Esophagus muscularis mucosa (tissue), 4 donors: ENCODE measurements at regions not wholly inside any gene's neighbourhood (a gene's known extent, or its start where the extent isn't known, plus 50 kb on each side); places are given as distances from the start of the nearest gene placed in this dataset.

Source experiments
- EP300 ChIP-seq: sonication (generic); formaldehyde crosslinking; IDR thresholded peaks from one replicate; pipeline ENCODE4 v1.6.1; 2017; ENCODE audit warnings: antibody characterized with exemption
- POLR2AphosphoS5 ChIP-seq, 2 donors: sonication (generic); formaldehyde crosslinking; IDR thresholded peaks; one replicate each; pipeline ENCODE4 v1.6.1; 2017; ENCODE audit warnings: antibody characterized with exemption in 2 of 2
- TF ChIP-seq, protein P1 (sequence below), 3 experiments: fragments of 200-600 bp in 2 of 3; fragments of 450-650 bp in 1 of 3; sonication (generic) in 2 of 3; IDR thresholded peaks; one replicate each; pipeline ENCODE4 v1.5.1; 2017 to 2019; ENCODE audit warnings: antibody characterized with exemption in 3 of 3, mild to moderate bottlenecking in 2 of 3, moderate library complexity in 1 of 3

DNA sequence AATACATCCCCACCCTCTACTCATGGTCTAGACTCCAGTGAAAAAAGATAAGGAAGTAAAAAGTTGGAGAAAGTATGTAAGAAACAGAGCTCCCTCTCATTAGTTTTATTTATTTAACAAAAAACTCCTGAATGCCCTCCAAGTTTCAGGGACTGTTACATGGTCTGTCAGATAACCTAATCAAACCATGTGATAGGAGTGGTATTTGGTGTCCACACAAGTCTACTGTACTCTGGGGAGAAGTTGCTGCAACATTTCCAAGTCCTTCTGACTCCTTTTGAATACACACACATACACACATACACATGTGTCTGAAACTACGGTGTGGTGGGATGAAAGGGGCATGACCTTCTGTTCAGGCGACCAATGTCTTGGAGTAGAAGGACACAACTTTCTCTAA is 320.0 kb downstream of the ADGRG6 start:
- TF ChIP-seq, protein P1, sequence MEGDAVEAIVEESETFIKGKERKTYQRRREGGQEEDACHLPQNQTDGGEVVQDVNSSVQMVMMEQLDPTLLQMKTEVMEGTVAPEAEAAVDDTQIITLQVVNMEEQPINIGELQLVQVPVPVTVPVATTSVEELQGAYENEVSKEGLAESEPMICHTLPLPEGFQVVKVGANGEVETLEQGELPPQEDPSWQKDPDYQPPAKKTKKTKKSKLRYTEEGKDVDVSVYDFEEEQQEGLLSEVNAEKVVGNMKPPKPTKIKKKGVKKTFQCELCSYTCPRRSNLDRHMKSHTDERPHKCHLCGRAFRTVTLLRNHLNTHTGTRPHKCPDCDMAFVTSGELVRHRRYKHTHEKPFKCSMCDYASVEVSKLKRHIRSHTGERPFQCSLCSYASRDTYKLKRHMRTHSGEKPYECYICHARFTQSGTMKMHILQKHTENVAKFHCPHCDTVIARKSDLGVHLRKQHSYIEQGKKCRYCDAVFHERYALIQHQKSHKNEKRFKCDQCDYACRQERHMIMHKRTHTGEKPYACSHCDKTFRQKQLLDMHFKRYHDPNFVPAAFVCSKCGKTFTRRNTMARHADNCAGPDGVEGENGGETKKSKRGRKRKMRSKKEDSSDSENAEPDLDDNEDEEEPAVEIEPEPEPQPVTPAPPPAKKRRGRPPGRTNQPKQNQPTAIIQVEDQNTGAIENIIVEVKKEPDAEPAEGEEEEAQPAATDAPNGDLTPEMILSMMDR (IDR thresholded peaks at IDR 0.05), result no peak
- TF ChIP-seq POLR2AphosphoS5 (IDR thresholded peaks at IDR 0.05) (no peak), EP300 (no peak)
